Fibroblast of pulmonary artery (primary cell): ENCODE measurements at regions not wholly inside any gene's neighbourhood (a gene's known extent, or its start where the extent isn't known, plus 50 kb on each side); places are given as distances from the start of the nearest gene placed in this dataset.
"Not testable (repeated sequence)": the region's sequence is repeated elsewhere in the genome, so short reads cannot be mapped to it uniquely, and the experiment has no call there.

ENCODE experiments used
- DNase-seq: peaks from one replicate; pipeline ENCODE4 v3.0.0-alpha.2; 2010; ENCODE audit warnings: low read depth
- H3K4me3 ChIP-seq: replicated peaks from 2 replicates; pipeline ENCODE4 v1.5.1; 2011; ENCODE audit warnings: low read depth, mild to moderate bottlenecking, control low read depth, low read length, moderate library complexity
- TF ChIP-seq, protein P1 (sequence below): IDR thresholded peaks from 2 replicates; pipeline ENCODE4 v1.5.1; 2011; ENCODE audit warnings: mild to moderate bottlenecking, control low read depth, low read length, inconsistent platforms; ENCODE audit errors: missing control alignments

- no peak for DNase-seq
- TF ChIP-seq, protein P1, sequence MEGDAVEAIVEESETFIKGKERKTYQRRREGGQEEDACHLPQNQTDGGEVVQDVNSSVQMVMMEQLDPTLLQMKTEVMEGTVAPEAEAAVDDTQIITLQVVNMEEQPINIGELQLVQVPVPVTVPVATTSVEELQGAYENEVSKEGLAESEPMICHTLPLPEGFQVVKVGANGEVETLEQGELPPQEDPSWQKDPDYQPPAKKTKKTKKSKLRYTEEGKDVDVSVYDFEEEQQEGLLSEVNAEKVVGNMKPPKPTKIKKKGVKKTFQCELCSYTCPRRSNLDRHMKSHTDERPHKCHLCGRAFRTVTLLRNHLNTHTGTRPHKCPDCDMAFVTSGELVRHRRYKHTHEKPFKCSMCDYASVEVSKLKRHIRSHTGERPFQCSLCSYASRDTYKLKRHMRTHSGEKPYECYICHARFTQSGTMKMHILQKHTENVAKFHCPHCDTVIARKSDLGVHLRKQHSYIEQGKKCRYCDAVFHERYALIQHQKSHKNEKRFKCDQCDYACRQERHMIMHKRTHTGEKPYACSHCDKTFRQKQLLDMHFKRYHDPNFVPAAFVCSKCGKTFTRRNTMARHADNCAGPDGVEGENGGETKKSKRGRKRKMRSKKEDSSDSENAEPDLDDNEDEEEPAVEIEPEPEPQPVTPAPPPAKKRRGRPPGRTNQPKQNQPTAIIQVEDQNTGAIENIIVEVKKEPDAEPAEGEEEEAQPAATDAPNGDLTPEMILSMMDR = no peak
- no peak overlapping the region for H3K4me3 ChIP-seq
Measured at GRCh38 chr7:84916161-84916560, 270.7 kb downstream of the SEMA3D start.

DNA sequence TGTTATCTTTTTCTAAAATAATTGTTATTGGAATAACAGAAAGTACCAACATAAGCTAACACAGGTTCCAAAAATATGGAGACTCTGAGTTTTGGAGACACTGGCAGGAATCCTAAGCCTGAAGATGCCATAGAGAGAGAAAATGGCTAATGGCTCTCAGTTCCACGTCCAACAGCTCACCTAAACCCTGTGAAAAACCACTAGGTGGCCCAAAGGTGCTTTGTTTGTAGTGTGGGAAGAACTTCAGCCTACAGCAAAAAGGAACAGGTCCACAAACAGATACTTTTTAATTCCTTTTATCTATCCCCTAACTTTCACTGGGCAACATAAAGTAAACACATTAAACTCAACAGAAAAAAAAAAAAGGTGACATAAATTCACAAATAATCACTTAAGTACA, 272.3 kb downstream of the SEMA3D start:
- no peak overlapping the region for H3K4me3 ChIP-seq
- TF ChIP-seq, protein P1 = peak; percentile 3
- no peak for DNase-seq

DNA sequence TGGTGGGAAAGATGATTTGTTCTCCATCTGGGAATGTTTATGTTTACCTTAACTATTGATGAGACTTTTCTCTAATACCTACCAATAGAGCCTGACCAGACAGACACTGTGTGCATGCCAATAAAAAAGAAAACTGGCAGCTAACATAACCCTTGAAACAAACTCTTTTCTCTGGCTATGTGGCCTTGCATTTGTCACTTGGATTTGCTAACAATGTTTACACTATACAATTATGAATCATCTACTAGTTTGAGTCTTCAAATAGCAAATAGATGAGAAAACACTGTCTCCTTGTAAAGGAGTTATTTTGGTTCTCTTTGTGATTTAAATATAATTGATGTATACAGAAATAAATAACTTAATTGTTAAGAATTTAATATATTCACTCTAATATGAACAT, 273.1 kb downstream of the SEMA3D start:
- no peak overlapping the region for H3K4me3 ChIP-seq
- no peak for DNase-seq
- TF ChIP-seq, protein P1 = no peak

- TF ChIP-seq, protein P1 = no peak
- no peak for DNase-seq
- H3K4me3 ChIP-seq = no peak overlapping the region
Measured at GRCh38 chr7:84912993-84913635, 273.7 kb downstream of the SEMA3D start.

DNA sequence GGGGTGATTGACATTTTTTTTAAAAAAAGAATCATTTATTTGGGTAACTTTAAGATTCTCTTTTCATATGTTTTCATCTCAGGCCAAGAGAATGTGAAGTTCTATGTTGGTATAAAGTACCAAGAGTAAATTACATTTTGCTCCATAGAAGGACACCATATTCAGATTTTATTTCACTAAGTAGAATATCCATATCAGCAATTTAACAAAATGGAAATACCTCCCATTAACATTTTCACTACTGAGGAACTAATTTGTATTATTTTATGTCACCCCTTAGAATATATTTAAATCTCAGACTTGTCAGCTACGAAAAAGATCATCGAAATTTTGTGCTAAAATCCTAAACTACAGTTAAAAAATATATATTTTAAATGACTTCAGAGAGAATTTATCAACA, 274.3 kb downstream of the SEMA3D start:
- TF ChIP-seq, protein P1 = no peak
- DNase-seq = no peak
- no peak overlapping the region for H3K4me3 ChIP-seq

DNA sequence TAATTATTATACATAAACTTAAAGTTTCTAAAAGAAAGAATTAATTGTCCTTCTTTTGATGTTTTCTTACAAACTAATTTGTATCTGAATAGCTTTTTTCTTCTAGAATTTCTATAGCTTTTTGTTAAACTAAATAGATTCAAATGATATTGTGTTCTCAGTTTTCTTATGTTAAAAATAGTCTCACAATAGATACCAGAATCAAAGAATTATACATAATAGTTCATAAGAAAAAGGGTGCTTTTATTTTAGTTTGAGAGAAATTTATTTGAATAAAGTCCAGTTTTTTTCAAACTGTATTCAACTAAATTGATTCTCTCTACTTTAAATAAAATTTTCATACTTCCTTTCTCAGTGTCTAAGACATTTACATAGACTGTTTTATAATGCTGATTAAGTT, 274.8 kb downstream of the SEMA3D start:
- H3K4me3 ChIP-seq = no peak overlapping the region
- TF ChIP-seq, protein P1 = no peak
- no peak for DNase-seq

- H3K4me3 ChIP-seq = no peak overlapping the region
- DNase-seq = no peak
- TF ChIP-seq, protein P1 = no peak
Measured at GRCh38 chr7:84911077-84911476, 275.8 kb downstream of the SEMA3D start.

- not testable (repeated sequence) for DNase-seq, H3K4me3 ChIP-seq
Measured at GRCh38 chr7:84910322-84910721, 276.5 kb downstream of the SEMA3D start.
